ENCODE measurements at regions not wholly inside any gene's neighbourhood (a gene's known extent, or its start where the extent isn't known, plus 50 kb on each side); places are given as distances from the start of the nearest gene placed in this dataset.

DNA sequence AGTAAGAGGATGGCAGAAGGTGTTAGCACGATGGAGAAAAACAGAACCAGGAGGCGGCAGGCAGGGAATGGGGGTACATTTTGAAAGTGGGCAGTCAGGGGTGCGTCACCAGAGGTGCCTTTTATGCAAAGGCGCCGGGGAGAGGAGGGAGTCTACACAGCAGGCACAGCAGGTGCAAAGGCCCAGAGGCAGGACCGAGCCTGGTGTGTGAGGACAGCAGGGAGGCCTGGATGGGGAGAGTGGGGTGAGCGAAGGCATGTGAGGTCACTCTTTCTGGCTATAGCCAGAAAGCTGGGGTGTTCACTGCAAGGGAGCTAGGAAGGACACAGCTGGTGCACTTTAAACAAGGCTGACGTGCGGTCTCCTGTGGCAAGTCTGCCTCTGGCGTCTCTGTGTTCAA, 65.0 kb downstream of the NCOR2 start:
- DNase-seq (ENCODE audit: extremely low read depth, low read depth), result no peak
- TF ChIP-seq, protein P1, sequence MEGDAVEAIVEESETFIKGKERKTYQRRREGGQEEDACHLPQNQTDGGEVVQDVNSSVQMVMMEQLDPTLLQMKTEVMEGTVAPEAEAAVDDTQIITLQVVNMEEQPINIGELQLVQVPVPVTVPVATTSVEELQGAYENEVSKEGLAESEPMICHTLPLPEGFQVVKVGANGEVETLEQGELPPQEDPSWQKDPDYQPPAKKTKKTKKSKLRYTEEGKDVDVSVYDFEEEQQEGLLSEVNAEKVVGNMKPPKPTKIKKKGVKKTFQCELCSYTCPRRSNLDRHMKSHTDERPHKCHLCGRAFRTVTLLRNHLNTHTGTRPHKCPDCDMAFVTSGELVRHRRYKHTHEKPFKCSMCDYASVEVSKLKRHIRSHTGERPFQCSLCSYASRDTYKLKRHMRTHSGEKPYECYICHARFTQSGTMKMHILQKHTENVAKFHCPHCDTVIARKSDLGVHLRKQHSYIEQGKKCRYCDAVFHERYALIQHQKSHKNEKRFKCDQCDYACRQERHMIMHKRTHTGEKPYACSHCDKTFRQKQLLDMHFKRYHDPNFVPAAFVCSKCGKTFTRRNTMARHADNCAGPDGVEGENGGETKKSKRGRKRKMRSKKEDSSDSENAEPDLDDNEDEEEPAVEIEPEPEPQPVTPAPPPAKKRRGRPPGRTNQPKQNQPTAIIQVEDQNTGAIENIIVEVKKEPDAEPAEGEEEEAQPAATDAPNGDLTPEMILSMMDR (IDR thresholded peaks at IDR 0.05; ENCODE audit: low read depth, low read length), result no peak

DNA sequence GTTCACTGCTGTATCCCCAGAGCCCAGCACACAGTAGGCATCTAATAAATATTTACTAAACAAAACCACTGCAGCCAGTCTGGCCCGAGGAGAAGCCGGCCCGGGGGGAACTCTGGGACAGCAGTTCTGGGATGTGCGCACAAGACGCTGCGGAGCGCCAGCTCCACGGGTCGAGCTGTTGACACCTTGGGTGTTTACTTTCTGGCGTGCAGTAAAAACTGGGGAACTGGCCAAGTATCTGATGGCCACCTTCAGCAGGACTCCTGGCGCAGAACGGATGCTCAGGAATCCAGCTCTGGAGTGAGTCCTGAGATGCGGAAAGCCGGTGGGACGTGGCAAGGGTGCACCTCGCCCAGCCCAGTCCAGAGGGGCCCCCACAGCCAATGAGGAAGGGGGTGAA, 65.6 kb downstream of the NCOR2 start:
- no peak for DNase-seq (ENCODE audit: extremely low read depth, low read depth)
- TF ChIP-seq, protein P1 (IDR thresholded peaks at IDR 0.05; ENCODE audit: low read depth, low read length), result no peak

DNA sequence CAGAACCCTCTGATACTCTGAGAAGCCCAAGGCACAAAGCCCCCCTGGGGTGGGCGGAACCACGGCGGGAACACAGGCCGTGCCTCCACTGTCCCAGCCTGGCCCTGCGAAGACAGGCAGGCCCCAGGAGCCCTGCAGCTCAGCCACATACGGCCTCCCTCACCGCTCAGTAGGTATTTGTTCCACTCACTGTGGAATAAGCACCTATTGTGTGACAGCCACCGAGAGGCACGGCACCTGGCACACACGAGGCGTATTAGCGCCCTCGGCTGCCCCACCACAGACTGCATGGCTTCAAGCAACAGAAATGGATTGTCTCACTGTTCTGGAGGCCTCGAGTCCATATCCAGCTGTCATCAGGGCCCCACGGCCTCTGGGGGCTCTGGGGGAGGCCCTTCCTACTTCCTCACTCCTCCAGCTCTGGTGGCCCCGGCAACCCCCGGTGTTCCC, 66.3 kb downstream of the NCOR2 start:
- TF ChIP-seq, protein P1 (IDR thresholded peaks at IDR 0.05; ENCODE audit: low read depth, low read length), result no peak
- no peak for DNase-seq (ENCODE audit: extremely low read depth, low read depth)

DNA sequence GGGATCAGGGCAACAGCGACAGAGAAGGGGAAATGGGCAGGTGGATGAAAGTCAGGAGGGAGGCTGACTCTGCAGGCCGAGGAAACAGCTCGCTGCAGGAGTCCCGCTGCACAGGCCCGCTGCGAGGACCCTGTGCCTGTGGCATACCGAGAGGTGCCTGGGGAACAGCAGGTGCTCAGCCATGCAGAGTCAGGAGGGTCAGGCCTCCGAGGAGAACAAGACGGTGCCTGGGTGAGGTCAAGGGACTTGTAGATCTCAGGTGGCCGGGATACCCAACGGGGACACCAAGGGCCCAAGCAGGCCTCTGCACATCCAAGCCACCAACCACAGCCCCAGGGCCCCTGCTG, 67.5 kb downstream of the NCOR2 start:
- no peak for DNase-seq (ENCODE audit: extremely low read depth, low read depth)

DNA sequence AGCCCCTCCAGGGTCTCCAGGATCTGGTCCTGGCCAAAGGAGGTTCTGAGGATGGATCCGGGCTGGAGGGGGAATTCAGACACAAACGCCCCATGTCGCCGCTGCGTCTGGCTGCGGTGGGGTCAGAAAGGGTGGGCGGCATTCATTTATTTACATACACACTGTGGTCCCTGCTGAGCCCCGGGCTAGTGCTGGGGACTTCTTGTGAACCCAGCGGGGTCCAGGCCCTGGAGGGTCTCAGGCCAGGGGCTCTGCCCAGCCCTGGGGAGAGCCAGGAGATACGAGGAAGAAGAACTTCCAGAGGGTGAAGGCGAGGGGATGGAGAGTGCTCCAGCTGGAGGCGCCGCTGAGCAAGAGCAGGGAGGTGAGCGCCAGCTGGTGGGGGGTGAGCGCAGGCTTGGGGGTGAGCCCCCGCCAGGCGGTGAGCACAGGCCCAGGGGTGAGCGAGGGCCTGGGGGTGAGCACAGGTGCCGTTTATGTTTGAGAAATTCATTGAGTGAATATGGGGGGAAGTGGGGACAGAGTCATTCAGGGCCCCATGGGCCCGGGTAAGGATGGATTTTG, 68.1 kb downstream of the NCOR2 start:
- TF ChIP-seq, protein P1 (IDR thresholded peaks at IDR 0.05; ENCODE audit: low read depth, low read length), result no peak
- DNase-seq (ENCODE audit: extremely low read depth, low read depth), result no peak

More for the DNA sequence above, 67.5 kb downstream of the NCOR2 start:
- TF ChIP-seq, protein P1 (IDR thresholded peaks at IDR 0.05; ENCODE audit: low read depth, low read length), result no peak

DNA sequence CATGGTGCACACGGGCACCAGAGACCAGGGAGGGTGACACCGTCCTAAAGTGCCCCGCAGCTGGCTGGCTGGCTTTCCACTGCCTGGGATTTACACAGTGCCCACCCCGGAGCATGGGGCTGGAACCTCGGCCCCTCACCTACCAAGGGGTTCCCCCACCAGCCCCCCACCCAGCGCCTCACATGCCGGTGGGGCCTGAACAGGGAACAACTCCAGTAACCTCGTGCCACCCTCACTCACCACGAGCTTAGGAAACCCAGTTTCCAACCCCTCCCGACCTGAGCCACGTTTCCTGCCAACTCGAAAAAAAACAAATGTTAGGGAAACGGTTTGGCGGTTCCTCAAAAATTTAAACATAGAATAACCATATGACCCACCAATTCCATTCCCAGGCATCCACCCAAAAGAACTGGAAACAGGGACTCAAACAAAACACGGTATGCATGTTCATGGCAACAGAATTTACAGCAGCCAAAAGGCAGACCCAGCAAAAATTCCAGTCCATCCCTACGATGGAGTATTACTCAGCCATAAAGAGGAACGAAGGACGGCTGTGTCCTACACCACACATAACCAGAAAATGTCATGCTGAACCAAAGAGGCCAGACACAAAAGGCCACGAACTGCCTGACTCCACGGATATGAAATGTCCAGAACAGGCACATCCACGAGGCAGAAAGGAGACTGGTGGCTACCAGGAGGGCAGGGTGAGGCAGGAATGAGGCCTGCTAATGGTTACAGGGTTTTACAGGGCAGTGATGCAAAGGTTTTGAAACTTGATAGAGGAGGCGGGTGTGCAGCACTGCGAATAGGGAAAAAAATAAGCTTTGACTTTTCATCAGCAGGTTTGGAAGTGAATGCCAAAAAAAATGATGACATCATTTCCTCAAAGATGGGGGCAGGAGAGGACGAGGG, 68.9 kb downstream of the NCOR2 start:
- no peak for DNase-seq (ENCODE audit: extremely low read depth, low read depth)
- TF ChIP-seq, protein P1 (IDR thresholded peaks at IDR 0.05; ENCODE audit: low read depth, low read length), result no peak; the same call in 1 of the 2 replicates

DNA sequence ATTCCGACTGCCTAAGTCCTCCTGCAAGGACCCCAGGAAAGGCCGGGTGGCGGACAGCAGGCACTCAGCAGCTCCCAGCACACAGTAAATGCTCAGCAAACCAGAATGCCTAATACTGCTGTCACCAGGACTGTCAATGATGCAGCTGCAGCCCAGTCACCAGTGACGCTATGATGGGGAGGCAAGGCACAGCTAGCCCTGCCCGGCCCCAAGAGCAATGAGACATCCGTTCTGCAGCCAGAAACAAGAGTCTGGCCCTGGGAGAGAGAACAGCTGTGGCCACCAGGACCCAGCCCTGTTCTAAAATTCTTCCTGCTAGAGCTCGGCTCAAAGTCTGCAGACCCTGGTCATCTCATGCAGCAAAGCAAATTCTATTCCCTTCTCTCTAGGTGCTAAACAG, 69.8 kb downstream of the NCOR2 start:
- TF ChIP-seq, protein P1 (IDR thresholded peaks at IDR 0.05; ENCODE audit: low read depth, low read length), result no peak
- DNase-seq (ENCODE audit: extremely low read depth, low read depth), result no peak
